B cell (primary cell): ENCODE measurements at regions not wholly inside any gene's neighbourhood (a gene's known extent, or its start where the extent isn't known, plus 50 kb on each side); places are given as distances from the start of the nearest gene placed in this dataset.

Source experiments
- ATAC-seq: fragments of 200-7000 bp; cut with Tn5 transposase; one replicate; pipeline ENCODE4 v1.10.0; 2021; ENCODE audit warnings: low read depth, mild to moderate bottlenecking, moderate number of reproducible peaks, moderate library complexity
- CTCF ChIA-PET: fragments of 350-600 bp; sonication (Branson Sonifier 250); formaldehyde crosslinking; loops from one replicate; lab custom pipeline; 2021; ENCODE audit warnings: antibody characterized with exemption, inconsistent platforms; lab: Charles Lee
- POLR2A ChIA-PET: fragments of 350-600 bp; sonication (Branson Sonifier 250); formaldehyde crosslinking; loops from one replicate; lab custom pipeline; 2021; ENCODE audit warnings: antibody characterized with exemption; lab: Charles Lee
- DNase-seq: peaks from one replicate; pipeline ENCODE4 v3.0.0; 2013
- H2AFZ ChIP-seq: 2 replicates; pipeline ENCODE4 v1.6.1; 2012; ENCODE audit warnings: mild to moderate bottlenecking, low read depth, low read length; ENCODE audit not compliant: insufficient read depth, poor library complexity, severe bottlenecking
- H3K27ac ChIP-seq, 2 donors: 1 replicate in 1 of 2; 2 replicates in 1 of 2; pipeline ENCODE4 v1.5.1; 2012 to 2013; ENCODE audit warnings: low read length in 2 of 2, mild to moderate bottlenecking in 2 of 2, moderate library complexity in 1 of 2
- H3K27me3 ChIP-seq, 4 experiments: fragments of 200-600 bp in 1 of 4; sonication (generic) in 1 of 4; replicated peaks in 1 of 4; 1 replicate in 2 of 4; 2 replicates in 2 of 4; pipeline versions ENCODE4 v1.6.1 to v1.7.0; 2013 to 2016; ENCODE audit warnings: low read length in 3 of 4, mild to moderate bottlenecking in 2 of 4, mixed read lengths in 1 of 4, moderate library complexity in 1 of 4; ENCODE audit not compliant: insufficient read depth in 4 of 4, control insufficient read depth in 3 of 4; ENCODE audit errors: control extremely low read depth in 1 of 4
- H3K36me3 ChIP-seq, 2 experiments: replicated peaks in 1 of 2; 1 replicate in 1 of 2; 2 replicates in 1 of 2; pipeline versions ENCODE4 v1.6.1 to v1.7.1; 2013; ENCODE audit warnings: low read length in 1 of 2; ENCODE audit not compliant: insufficient read depth in 2 of 2, control insufficient read depth in 1 of 2; ENCODE audit errors: control extremely low read depth in 1 of 2, extremely low read depth in 1 of 2
- H3K4me1 ChIP-seq, 2 donors: fragments of 200-600 bp in 1 of 2; sonication (generic) in 1 of 2; 1 replicate in 1 of 2; 2 replicates in 1 of 2; pipeline versions ENCODE4 v1.5.1 to v1.6.1; 2013 to 2017; ENCODE audit warnings: low read length in 2 of 2; ENCODE audit not compliant: control insufficient read depth in 2 of 2, insufficient read depth in 2 of 2
- H3K4me2 ChIP-seq: replicated peaks from 2 replicates; pipeline ENCODE3; 2012; ENCODE audit warnings: mild to moderate bottlenecking, low read depth, low read length; ENCODE audit not compliant: poor library complexity, severe bottlenecking
- H3K4me3 ChIP-seq, 5 experiments: fragments of 200-600 bp in 1 of 5; sonication (generic) in 1 of 5; 1 replicate in 3 of 5; 2 replicates in 2 of 5; pipeline versions ENCODE4 v1.5.1 to v1.7.0; 2011 to 2016; ENCODE audit warnings: low read length in 4 of 5, mild to moderate bottlenecking in 4 of 5, low read depth in 2 of 5, control low read depth in 1 of 5, moderate library complexity in 1 of 5; ENCODE audit not compliant: insufficient read depth in 1 of 5; ENCODE audit errors: control extremely low read depth in 1 of 5, extremely low read depth in 1 of 5
- H3K79me2 ChIP-seq: fragments of 200-600 bp; sonication (generic); one replicate; pipeline ENCODE4 v1.6.0; 2016; ENCODE audit warnings: low read length; ENCODE audit not compliant: control insufficient read depth, insufficient read depth
- H3K9ac ChIP-seq: fragments of 200-600 bp; sonication (generic); 2 replicates; pipeline ENCODE4 v1.6.1; 2017; ENCODE audit warnings: mild to moderate bottlenecking, low read length, moderate library complexity
- H3K9me3 ChIP-seq, 3 donors: one replicate each; pipeline versions ENCODE4 v1.6.1 to v1.7.1; 2013; ENCODE audit warnings: low read length in 2 of 3; ENCODE audit not compliant: control insufficient read depth in 2 of 3, insufficient read depth in 1 of 3; ENCODE audit errors: control extremely low read depth in 1 of 3
- H4K20me1 ChIP-seq: 2 replicates; pipeline ENCODE4 v1.6.0; 2012; ENCODE audit warnings: mild to moderate bottlenecking, low read length; ENCODE audit not compliant: insufficient read depth, control insufficient read depth, poor library complexity, severe bottlenecking
- H3K27ac Mint-ChIP-seq: one replicate; pipeline ENCODE4 v1.8.0; 2021; ENCODE audit warnings: mixed read lengths
- H3K27me3 Mint-ChIP-seq: one replicate; pipeline ENCODE4 v1.8.0; 2021; ENCODE audit warnings: mixed read lengths
- H3K4me1 Mint-ChIP-seq: one replicate; pipeline ENCODE4 v1.8.0; 2021; ENCODE audit warnings: mixed read lengths
- H3K4me3 Mint-ChIP-seq: one replicate; pipeline ENCODE4 v1.8.0; 2021; ENCODE audit warnings: mixed read lengths
- H3K9me3 Mint-ChIP-seq: one replicate; pipeline ENCODE4 v1.8.0; 2022; ENCODE audit warnings: mixed read lengths; ENCODE audit not compliant: insufficient read depth
- CTCF ChIP-seq: fragments of 200-600 bp; IDR thresholded peaks from one replicate; pipeline ENCODE4 v1.8.0; 2022; ENCODE audit warnings: antibody characterized with exemption, mild to moderate bottlenecking
- EZH2 ChIP-seq: IDR thresholded peaks from 2 replicates; pipeline ENCODE4 v1.6.1; 2012; ENCODE audit warnings: borderline replicate concordance, low read depth, mild to moderate bottlenecking, moderate library complexity, low read length; ENCODE audit not compliant: insufficient read depth, poor library complexity, severe bottlenecking
- WGBS: methylation state at CpG from one replicate; pipeline ENCODE4 v1.1.5; 2013; ENCODE audit warnings: missing lambda C conversion rate; ENCODE audit not compliant: insufficient coverage; 5-methylcytosine and 5-hydroxymethylcytosine counted together
- intact Hi-C: fragments of 100-400 bp; cut with micrococcal nuclease; formaldehyde crosslinking; loops from one replicate; pipeline ENCODE4 v1.10.0; 2022

GRCh38 chr5:116834796-116835515 is 260.3 kb upstream of the SEMA6A start:
- intact Hi-C loops: no loop called here
- Mint-ChIP-seq H3K9me3 (no peaks in the 10 kb centered on the region), H3K27ac (no peak overlapping the region), H3K4me3 (no peak overlapping the region), H3K4me1 (no peaks in the 10 kb centered on the region), H3K27me3 (no peaks in the 10 kb centered on the region)
- H3K9ac ChIP-seq: no peak overlapping the region
- no peaks in the 10 kb centered on the region for H3K36me3 ChIP-seq
- TF ChIP-seq EZH2 (no peak), CTCF (no peak)
- H3K27ac ChIP-seq: no peak overlapping the region
- H4K20me1 ChIP-seq: no peaks in the 10 kb centered on the region
- H3K4me3 ChIP-seq: no peak overlapping the region
- CTCF ChIA-PET: no interaction called here
- POLR2A ChIA-PET: no interaction called here
- no peak overlapping the region for H3K4me2 ChIP-seq
- ATAC-seq (no peak), DNase-seq (no peak)
- no peaks in the 10 kb centered on the region for H3K4me1 ChIP-seq
- H2AFZ ChIP-seq: no peak overlapping the region
- no peaks in the 10 kb centered on the region for H3K79me2 ChIP-seq
- 70% methylated on average over 1 of the region's 2 CpGs for WGBS
- no peaks in the 10 kb centered on the region for H3K27me3 ChIP-seq
- H3K9me3 ChIP-seq: no peaks in the 10 kb centered on the region

GRCh38 chr5:116830079-116830478 is 255.5 kb upstream of the SEMA6A start:
- no peak for TF ChIP-seq EZH2
- no peak for TF ChIP-seq CTCF
- Mint-ChIP-seq H3K27ac (no peak overlapping the region), H3K4me3 (no peak overlapping the region), H3K4me1 (no peaks in the 10 kb centered on the region), H3K27me3 (no peaks in the 10 kb centered on the region), H3K9me3 (no peaks in the 10 kb centered on the region)
- 92% methylated on average over 2 of the region's 4 CpGs for WGBS
- Histone ChIP-seq H3K4me3 (no peak overlapping the region), H3K9ac (no peak overlapping the region), H3K79me2 (no peaks in the 10 kb centered on the region), H3K27ac (no peak overlapping the region), H3K36me3 (no peaks in the 10 kb centered on the region), H3K9me3 (no peaks in the 10 kb centered on the region), H2AFZ (no peak overlapping the region), H3K27me3 (no peaks in the 10 kb centered on the region), H3K4me1 (no peaks in the 10 kb centered on the region), H3K4me2 (no peak overlapping the region), H4K20me1 (no peaks in the 10 kb centered on the region)
- ChIA-PET CTCF (no interaction called here), POLR2A (no interaction called here)
- ATAC-seq (no peak), DNase-seq (no peak)
- intact Hi-C loops: no loop called here
